Prostate gland (tissue), 2 donors: ENCODE measurements at regions not wholly inside any gene's neighbourhood (a gene's known extent, or its start where the extent isn't known, plus 50 kb on each side); places are given as distances from the start of the nearest gene placed in this dataset.

ENCODE experiments used
- CTCF ChIP-seq, 4 experiments: fragments of 200-600 bp in 2 of 4; fragments of 450-650 bp in 2 of 4; sonication (generic) in 2 of 4; IDR thresholded peaks; 1 replicate in 3 of 4; 2 replicates in 1 of 4; pipeline ENCODE4 v1.5.1; 2016 to 2019; ENCODE audit warnings: antibody characterized with exemption in 4 of 4, mild to moderate bottlenecking in 2 of 4, moderate library complexity in 2 of 4
- POLR2AphosphoS5 ChIP-seq: sonication (generic); formaldehyde crosslinking; IDR thresholded peaks from one replicate; pipeline ENCODE4 v1.6.1; 2017; ENCODE audit warnings: antibody characterized with exemption

GRCh38 chr3:191557322-191557721 is 96.4 kb downstream of the PYDC2 start:
- TF ChIP-seq CTCF (IDR thresholded peaks at IDR 0.05) (no peak), POLR2AphosphoS5 (no peak)
